ENCODE measurements at regions not wholly inside any gene's neighbourhood (a gene's known extent, or its start where the extent isn't known, plus 50 kb on each side); places are given as distances from the start of the nearest gene placed in this dataset.

GRCh38 chr2:149724091-149724490, 136.5 kb upstream of the MMADHC start:
- TF ChIP-seq CTCF (optimal IDR thresholded peaks at IDR 0.05 in 1 of 3, IDR thresholded peaks at IDR 0.05 in 1 of 3, conservative IDR thresholded peaks at IDR 0.05 in 1 of 3; ENCODE audit: extremely low read depth in 1 of 3, insufficient read depth in 2 of 3, low read length in 3 of 3) (no peak), EZH2 (IDR thresholded peaks at IDR 0.05; ENCODE audit: low read length) (no peak)

All from keratinocyte (primary cell).